ENCODE measurements at regions not wholly inside any gene's neighbourhood (a gene's known extent, or its start where the extent isn't known, plus 50 kb on each side); places are given as distances from the start of the nearest gene placed in this dataset.
"Not testable (repeated sequence)": the region's sequence is repeated elsewhere in the genome, so short reads cannot be mapped to it uniquely, and the experiment has no call there.

- no peak for FAIRE-seq
These were observed 128.6 kb upstream of the KCTD7 start for GRCh38 chr7:66500087-66500486.

DNA sequence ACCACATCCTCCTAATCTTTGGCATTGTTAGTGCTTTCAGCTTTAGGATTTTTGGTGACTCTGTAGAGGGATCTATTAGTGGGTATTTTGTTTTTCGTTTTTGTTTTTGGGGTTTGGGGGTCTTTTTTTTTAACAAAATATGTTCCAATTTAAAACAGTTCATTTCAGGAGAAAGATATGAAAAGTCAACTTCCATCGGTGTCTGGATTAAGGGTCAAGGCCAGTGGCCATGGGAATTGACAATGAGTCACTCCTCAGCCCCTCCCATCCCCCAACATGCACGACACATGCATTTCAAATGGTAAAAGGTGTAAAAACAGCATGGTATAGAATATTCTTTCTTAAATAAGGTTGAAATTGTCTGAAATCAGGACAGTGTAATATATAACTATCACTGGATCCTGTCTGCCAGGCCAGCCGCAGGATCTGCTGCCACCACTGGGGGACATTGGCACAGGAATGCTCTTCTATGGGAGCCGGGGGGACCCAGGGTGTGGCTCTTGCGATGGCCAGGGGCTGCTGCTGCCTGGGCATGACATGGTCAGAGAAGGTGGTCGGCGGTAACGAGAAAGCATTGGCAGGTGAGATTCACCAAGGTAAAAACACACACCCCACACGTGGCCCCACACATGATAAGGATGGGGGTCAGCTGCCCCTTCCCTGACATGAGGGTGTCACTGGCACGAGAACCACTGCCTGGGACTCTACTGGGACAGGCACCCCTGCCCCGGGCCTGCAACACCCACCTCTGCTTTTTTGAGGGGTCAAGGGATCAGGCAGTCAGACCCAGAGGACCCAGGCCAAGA lies 126.2 kb upstream of the KCTD7 start:
- FAIRE-seq (no peak), DNase-seq (ENCODE audit: insufficient read length, low spot score) (no peak)

More at GRCh38 chr7:66500087-66500486, 128.6 kb upstream of the KCTD7 start:
- DNase-seq (ENCODE audit: insufficient read length, low spot score): no peak

GRCh38 chr7:66503036-66503370 lies 125.7 kb upstream of the KCTD7 start:
- FAIRE-seq (no peak), DNase-seq (ENCODE audit: insufficient read length, low spot score) (no peak)

DNA sequence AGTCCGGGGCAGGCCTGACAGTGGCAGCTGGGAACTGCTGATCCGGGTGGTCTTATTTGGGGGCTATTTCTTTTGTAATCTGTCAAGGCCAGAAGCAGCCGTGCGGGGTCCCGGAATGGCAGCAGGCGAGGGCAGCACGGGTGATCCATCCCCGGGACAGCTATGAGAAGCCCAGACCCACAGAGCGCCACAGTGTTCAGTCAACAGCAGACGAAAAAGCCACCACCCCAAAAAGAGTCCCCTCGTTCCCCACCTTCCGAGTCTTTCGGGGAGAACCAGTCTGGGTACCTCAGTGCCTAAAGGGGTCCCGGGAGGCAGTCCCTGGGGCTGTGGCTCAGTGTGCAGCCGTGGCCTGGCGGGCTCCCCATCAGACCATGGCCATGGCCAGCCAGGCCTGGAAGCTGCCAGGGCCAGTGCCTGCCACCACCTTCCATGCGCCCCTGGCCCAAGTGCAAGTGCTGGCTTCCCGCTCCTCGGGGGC lies 125.1 kb upstream of the KCTD7 start:
- DNase-seq (ENCODE audit: insufficient read length, low spot score): no peak
- FAIRE-seq: no peak

DNA sequence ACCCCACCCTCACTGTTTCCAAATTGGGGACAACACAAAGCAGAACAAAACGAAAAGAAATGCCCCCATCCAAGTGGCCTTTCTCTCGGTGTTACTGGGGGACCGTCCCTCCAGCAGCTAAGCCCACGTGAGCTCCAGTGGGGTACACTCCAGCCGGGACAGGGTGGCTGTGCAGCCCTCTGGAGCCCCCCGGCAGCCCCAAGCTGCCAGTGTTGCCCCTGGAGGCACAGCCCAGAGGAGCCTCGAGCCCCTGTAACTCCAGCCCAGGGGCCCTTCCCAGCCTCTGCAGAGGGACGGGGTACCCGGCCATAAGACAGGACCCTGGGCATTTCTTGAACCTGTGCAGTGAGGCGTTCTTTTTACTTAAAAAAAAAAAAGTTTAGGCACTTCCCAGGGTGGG lies 124.5 kb upstream of the KCTD7 start:
- DNase-seq (ENCODE audit: insufficient read length, low spot score) (no peak), FAIRE-seq (no peak)

DNA sequence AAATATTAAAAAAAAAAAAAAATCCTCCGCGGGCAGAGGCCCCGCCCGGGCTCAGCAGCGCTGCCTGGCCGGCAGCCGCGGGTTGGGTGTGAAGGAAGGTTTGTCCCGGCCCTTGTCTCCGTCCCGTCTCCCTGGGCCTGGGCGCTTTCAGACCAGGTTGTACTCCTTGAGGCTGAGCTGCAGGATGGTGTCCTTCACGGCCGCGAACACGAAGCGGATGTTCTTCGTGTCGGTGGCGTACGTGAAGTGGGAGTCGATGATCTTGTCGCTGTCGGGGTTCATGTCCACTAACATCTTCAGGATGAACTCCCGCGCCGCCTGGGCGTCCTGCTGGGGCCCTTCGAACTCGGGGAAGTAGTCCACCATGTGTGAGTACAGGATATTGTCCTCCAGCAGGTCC lies 123.7 kb upstream of the KCTD7 start:
- FAIRE-seq (no peak), DNase-seq (ENCODE audit: insufficient read length, low spot score) (no peak)

DNA sequence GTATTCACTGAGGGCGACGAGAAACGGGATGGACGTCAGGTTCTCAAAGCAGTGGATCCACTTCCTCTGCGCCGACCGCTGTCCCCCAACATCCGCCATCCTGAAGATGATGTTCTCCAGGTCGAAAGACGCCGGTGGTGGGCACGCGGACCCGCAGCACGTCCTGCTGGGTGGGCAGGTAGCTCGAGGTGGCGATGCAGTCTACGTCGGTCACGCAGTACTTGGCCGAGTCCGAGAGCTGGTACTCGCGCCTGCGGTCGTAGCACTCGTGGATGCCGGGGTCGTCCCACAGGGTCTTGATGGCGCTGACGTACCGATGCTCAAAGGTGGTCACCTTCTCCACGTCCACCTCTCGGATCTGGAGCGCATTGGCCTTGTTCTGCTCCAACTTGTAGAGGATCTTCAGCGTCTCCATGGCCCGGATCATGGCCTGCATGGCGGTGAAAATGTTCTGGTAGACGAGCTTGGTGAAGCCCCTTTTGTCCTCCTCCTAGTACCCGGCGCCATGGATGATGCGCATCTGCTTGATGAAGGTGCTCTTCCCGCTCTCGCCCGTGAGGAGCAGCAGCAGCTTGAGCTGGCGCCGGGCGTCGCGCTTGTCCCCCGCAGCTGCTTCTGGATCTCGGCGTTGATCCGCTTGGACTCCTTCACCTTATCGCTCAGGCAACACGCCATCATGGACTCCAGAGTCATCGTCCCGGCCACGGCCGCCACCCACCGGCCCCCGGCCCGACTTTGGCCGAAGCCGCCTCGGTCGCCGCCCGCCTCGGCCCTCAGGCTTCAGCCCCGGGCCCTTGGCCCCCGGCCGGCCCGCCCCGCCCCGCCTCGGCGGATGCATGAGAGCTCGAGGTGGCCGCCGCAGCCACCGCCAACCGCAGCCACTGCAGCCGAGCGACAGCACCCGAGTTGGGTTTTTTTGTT lies 122.9 kb upstream of the KCTD7 start:
- DNase-seq (ENCODE audit: insufficient read length, low spot score) (no peak), FAIRE-seq (no peak)

DNA sequence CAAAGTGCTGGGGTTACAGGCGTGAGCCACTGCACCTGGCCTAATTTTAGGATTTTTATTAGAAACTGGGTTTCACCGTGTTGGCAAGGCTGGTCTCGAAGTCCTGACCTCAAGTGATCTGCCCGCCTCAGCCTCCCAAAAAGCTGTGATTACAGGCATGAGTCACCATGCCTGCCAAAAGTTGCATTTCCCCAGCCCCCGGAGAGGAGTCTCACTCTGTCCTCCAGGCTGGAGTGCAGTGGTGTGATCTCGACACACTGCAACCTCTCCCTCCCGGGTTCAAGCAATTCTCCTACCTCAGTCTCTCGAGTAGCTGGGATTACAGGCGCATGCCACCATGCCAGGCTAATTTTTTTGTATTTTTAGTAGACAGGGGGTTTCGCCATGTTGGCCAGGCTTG lies 122.0 kb upstream of the KCTD7 start:
- not testable (repeated sequence) for DNase-seq (ENCODE audit: insufficient read length, low spot score); FAIRE-seq

GRCh38 chr7:66507764-66508296 lies 120.9 kb upstream of the KCTD7 start:
- no peak for DNase-seq (ENCODE audit: insufficient read length, low spot score)
- FAIRE-seq: no peak

- FAIRE-seq: no peak
- DNase-seq (ENCODE audit: insufficient read length, low spot score): no peak
These were observed 120.2 kb upstream of the KCTD7 start for GRCh38 chr7:66508431-66508830.

- DNase-seq (ENCODE audit: insufficient read length, low spot score) (no peak), FAIRE-seq (no peak)
These were observed 114.6 kb upstream of the KCTD7 start for GRCh38 chr7:66514050-66514449.

DNA sequence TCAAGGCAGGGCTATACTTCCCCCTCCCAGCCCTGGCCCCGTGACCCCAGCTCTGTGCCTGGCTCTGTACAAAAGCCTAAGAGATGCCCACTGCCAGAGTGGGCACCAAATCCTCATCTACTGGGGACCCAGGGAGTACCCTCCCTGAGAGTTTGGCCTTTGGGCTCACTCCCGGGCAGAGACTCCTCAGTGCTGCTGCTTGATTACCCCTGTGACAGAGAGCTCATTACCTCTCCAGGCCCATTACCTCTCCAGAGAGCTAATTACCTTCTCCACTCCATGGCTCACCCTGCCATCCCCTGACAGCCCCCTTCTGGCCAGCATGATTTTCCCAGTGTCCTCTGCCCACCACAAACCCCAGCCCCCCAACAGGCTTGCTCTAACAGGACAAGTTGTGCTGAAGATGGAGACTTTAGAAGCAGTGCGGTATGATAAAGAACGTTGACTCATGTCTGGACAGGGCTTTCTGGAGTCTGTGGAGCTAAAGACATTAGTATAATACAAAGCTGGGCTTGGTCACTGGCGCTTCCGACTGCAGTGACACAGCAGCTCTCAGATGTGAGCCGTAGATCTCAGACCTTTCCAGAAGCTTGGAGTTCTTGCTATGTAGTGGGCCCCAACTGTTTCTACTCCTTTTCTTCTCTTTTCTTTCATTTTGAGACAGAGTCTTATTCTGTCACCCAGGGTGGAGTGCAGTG lies 111.3 kb upstream of the KCTD7 start:
- DNase-seq (ENCODE audit: insufficient read length, low spot score) (no peak), FAIRE-seq (no peak)

DNA sequence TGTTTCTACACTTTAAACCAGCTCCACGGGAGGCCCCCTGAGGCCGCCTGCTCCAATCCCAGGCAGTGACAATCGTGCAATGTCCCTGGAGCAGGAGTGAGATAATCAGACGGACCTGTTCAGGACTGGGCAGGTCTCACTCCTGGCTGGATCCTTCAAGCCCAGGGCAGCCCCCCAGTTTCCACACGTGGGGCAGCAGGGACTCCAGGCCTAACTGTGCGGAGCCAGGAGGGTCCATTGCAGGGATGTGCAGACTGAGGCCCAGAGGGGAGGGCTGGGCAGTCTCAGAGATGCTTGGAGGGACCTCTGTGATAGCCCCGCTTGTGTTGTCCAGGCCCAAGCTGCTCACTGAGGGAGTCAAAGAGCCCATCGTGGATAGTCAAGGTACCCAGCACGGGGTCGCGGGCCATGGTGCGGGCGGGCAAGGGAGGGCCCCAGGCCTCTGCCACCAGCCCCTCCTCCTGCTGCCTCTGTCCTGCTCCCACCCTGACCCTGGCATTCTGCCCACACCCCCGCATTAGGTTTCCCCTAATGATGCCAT lies 110.5 kb upstream of the KCTD7 start:
- no peak for FAIRE-seq
- no peak for DNase-seq (ENCODE audit: insufficient read length, low spot score)

DNA sequence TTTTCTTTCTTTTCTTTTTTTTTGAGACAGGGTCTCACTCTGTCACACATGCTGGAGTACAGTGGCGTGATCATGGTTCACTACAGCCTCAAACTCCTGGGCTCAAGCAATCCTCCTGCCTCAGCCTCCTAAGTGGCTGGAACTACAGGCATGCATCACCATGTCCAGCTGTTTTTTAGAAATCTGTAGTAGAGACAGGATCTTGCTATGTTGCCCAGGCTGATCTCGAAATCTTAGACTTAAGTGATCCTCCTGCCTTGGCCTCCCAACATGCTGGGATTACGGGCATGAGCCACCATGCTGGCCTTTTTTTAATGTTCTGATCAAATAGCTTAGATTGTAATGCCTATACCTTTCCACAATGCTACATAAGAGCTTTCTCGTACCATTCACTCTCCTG lies 107.0 kb upstream of the KCTD7 start:
- DNase-seq (ENCODE audit: insufficient read length, low spot score) (no peak), FAIRE-seq (no peak)

GRCh38 chr7:66522518-66522917 lies 106.2 kb upstream of the KCTD7 start:
- DNase-seq (ENCODE audit: insufficient read length, low spot score) (no peak), FAIRE-seq (no peak)

- no peak for FAIRE-seq
- no peak for DNase-seq (ENCODE audit: insufficient read length, low spot score)
These were observed 105.3 kb upstream of the KCTD7 start for GRCh38 chr7:66523409-66523808.

DNA sequence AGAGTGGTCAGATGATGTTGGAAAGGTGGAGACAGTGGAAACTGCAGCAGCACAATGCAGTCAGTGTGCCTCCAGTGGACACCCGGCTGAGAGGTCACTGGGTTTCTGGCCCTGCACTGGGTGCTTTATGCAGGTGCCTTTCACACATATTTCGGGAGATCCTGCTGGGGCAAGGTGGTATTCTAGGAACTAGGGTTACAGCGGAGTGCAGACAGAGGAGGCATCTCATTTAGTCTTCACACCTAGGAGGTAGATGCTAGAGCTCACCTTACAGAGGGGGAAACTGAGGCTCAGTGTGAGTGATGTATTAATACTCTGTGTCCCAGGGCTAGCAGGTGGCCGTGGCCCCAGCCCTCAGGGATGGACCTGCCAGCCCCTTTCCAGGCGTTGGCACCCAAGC lies 103.9 kb upstream of the KCTD7 start:
- no peak for DNase-seq (ENCODE audit: insufficient read length, low spot score)
- FAIRE-seq: no peak

DNA sequence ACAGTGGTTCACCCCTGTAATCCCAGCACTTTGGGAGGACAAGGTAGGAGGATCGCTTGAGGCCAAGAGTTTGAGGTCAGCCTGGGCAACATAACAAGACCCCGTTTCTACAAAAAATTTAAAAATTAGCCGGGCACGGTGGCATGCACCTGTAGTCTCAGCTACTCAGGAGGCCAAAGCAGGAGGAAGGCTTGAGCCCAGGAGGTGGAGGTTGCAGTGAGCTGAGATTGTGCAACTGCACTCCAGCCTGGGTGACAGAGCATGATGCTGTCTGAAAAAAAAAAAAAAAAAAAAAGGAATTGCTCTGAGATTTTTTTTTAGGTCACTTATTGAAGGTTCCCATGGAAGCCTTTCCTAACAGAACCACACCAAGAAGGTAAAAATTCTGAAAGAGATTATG lies 101.9 kb upstream of the KCTD7 start:
- not testable (repeated sequence) for DNase-seq (ENCODE audit: insufficient read length, low spot score); FAIRE-seq

GRCh38 chr7:66528652-66529051 lies 100.0 kb upstream of the KCTD7 start:
- DNase-seq (ENCODE audit: insufficient read length, low spot score) (no peak), FAIRE-seq (no peak)

GRCh38 chr7:66529883-66530610 lies 98.6 kb upstream of the KCTD7 start:
- FAIRE-seq (no peak), DNase-seq (ENCODE audit: insufficient read length, low spot score) (no peak)
